GM21723 (cell line): ENCODE measurements at regions not wholly inside any gene's neighbourhood (a gene's known extent, or its start where the extent isn't known, plus 50 kb on each side); places are given as distances from the start of the nearest gene placed in this dataset.

ENCODE experiments used
- ATAC-seq: cut with Tn5 transposase; IDR thresholded peaks from one replicate; pipeline ENCODE4 v1.9.1; 2021; ENCODE audit warnings: mild to moderate bottlenecking, moderate library complexity; ENCODE audit not compliant: unreplicated experiment

DNA sequence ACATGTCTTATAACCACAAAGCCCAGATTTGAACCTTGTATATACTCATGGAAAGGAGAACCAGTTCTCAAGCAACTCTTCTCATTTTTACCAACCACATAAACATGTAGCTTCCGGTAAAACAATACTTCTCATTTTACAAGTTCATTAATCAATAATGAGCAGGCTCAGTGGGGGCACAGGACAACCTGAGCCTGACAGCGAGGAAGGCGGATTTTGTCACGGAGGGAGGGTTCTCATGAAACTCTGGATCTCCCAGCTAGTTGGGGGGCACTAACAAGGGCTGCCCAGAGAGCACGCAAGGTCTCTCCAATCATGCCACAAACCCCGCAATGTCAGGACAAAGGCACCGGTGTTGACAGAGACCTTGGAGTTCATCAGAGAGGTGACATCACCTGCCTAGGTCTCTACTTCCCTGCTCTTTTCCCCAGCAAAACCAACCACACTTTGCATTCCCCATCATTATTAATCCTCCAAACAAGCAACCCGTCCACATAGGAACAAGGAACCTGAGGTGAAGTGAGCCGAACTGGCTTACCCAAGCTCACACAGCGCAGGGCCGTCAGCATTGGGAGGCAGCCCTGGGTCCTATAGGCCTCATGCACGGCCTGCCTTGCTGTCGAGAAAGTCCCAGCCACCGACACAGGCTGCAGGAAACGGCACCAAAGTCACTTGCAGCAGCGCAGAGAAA lies 192.1 kb upstream of the KLF14 start:
- ATAC-seq = no peak

DNA sequence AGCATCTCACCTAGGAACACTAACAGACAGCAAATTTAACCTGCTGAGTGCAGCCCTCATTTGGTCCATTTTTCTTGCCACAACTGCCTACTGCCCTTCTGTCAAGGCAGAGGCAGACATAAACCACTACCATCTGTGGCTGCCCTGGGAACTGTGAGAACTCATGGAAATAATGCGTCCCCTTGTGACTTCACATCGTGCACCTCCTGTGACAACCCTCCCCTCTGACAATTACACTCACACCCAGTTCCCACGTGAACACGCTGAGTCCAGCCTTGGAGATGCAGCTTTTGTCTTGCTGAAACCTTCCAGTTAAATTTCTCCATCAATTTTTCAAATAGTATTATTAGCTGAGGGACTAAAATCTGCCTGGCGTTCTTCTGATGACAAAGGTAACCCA lies 193.1 kb upstream of the KLF14 start:
- ATAC-seq = no peak

DNA sequence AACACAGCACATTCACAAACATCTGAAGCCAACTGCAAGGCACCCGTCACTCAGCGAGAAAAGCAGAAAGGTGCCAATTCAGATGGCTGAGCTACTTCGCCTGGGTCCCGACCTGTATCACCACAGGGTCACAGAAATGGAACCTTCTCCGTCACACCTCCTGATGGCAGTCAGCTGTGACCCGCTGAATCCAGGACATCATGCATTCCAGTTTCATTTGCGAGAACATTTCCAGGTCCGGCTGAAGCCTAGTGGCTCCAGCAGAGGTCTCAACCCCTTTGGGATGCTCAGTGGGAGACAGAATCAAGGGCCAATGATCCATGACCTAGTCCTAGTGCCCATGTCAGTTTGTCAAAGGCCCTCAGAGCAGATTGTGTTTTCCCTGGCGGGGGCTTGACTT lies 193.6 kb upstream of the KLF14 start:
- no peak for ATAC-seq

DNA sequence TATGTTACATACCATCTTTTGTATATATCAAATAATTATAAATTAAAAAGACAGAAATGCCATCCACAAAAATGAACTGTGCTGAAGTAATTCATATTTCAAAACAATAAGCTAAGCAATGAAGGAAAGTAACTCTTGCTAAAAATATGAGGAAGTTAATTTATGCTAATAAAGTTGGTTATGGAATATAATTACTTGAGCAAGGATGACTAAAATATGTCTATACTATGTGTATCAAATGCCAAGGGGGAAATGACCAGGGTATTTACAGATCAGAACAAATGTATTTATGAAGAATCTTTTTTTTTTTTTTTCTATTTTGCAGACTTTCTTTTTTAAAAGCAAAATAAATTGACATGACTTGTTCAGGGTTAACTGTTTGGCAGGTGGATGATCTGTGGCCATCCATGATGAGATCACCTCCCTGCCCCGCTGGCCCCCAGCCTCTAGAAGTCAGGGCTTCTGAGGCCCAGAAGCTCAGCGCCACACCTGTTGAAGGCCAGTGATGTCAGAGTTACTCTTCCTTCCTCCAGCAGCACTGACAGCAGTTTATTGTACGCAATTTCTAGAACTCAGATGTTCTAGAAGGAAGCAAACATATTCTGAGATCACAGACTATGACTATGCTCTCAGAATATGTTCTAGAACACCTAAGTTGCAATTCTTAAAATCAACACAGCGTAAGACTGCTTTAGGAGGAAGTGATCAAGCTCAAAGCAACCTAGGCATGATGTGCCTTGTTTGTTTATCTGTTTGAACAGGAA lies 196.1 kb upstream of the KLF14 start:
- ATAC-seq = no peak

DNA sequence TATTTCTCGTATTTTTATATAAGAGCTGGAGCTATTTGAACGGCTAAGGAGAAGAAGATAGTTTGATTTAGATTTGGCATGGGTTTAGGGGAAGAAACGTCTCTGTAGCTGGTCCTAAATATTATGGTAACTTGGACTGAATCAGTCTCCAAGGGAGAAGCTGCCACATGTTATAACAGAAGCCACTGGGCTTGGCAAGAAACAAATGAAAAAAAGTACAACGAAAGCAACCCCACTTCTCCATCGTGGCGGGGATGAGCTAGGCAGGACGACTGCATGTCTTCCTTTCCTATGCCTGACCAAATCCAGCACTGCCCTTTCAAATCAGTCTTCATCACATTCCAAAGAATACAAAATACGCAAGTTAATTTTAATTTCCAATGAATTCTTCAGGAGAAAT lies 196.7 kb upstream of the KLF14 start:
- ATAC-seq = no peak

DNA sequence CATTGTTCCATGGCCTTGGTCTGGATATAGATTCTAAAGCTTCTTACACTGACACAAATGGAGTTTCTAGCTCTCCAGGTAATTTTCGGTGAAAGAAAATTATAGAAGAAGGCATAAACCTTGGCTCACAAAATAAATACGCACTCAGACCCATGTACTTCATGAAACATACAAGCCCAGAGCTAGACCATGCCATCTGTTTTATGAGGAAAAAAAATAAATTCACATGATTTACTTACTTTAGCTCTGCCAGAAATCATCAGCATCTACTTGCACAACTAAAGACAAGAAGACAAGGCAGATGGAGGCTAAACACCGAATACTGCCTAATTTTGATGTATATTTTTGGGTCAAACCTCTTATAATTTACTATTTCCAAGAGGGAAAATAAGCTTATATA lies 197.4 kb upstream of the KLF14 start:
- no peak for ATAC-seq

DNA sequence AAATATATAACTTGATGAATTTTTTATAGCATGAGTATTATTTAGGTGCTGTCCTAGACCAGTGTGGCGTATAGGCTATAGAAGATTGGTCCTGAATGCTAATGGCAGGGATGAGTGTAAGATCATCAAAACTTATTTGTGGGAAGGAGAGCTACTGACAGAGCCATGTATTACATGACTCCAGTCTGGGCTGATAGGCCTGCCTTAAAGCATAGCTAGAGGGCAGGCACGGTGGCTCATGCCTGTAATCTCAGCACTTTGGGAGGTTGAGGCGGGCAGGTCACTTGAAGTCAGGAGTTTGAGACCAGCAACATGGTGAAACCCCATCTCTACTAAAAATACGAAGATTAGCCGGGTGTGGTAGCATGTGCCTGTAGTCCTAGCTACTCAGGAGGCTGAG lies 198.1 kb upstream of the KLF14 start:
- no peak for ATAC-seq

DNA sequence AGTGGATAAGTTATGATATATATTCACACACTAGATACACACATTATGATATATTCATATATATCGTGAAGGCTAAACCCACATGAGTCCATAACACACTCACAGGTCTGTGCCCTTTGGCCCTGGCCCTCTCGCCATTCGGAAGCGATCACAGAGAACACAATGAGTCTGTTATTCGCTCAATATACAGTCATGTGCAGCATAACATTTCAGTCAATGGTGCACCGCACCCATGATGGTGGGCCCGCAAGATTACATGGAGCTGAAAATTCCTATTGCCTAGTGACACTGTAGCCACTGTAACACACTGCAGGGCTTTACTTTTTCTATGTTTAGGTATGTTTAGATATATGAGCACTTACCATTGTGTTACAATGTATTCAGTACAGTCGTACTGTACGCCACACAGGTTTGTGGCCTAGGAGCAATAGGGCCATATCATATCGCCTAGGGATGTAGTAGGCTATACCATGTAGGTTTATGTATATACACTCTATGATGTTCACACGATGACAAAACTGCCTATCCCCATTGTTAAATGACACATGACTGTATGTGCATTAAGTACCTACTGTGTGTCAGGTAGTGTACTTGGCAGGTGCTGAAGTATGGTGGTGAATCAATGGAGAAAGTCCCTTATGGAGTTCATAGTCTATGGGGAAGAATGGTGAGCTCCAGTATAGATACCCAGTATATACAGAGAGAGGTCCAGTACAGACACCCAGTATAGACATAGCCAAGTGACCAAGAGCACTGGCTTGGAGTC lies 198.8 kb upstream of the KLF14 start:
- no peak for ATAC-seq

DNA sequence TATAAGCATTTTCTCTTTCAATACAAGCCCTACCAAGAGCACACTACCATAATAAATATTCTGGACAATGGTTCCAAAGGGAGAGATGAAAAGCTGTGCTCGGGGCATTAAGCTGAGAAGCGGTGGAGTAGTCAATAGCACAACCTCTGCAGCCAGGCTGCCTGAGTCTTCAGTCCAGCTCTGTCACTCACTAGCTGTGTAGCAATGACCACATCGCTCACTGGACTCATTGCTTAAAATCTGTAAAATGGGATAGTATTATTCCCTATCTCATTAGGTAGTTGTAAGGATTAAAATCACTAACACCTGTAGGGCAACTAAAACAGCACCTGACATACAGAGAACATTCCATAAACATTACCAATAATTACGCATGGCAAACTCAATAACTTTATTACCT lies 199.9 kb upstream of the KLF14 start:
- ATAC-seq = no peak

DNA sequence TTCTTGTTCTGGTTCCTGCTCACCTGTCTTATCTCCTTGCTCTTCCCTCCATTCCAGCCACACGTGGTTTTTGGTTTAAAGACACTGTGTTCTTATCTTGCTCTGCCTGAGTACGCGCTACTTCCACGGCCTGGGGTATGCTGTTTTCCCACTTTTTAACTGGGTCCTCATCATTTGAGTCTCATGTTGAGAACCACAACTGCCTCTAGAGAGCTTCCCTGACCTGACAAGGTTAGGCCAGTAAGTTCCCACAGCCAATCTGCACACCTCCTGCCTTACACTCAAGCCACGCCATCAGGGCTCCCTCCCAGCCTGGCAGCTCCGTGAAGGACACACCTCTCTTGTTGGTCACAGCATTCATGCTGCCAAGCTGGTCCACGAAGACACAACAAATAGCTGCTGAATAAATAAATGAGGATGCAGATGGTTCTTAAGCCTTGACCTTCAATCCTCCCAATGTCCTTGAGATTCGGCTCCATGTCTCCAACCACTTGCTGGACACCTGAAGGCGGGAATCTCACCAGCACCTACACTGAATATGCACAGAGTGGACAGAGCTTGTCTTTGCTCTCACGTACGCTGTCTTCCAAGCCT lies 201.7 kb upstream of the KLF14 start:
- ATAC-seq = no peak

DNA sequence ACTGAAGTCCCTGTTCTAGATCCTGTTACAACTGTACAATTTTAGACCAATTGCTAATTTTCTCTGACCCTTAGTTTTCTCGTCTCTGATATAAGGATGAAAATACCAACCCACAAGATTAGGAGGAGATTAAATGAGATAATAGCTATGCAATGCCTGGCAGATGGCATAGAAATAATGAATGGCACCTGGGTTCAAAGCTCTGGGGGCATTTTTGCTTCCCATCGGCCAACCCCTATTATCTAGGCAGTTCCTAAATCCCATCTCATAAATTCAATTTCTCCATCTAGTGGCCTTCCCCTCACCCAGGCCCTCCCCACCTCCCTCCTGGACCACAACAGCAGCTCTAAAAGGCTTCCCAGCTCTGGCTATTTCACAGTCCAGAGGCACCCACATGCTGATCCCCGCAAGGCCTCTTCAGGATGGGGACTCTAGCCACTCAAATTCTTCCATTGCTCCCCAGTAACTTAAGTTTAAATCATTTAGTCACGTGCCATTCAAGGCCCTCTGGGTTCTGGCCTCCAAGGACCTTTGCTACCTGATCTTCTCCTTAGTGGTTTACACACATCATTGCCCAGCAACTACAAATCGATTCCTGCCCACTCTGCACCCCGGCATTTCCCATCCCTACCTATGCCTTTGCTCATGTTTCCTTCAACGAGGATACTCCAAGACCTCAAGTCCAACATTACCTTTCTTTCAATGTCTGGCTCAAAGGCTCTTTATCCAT lies 202.4 kb upstream of the KLF14 start:
- no peak for ATAC-seq

DNA sequence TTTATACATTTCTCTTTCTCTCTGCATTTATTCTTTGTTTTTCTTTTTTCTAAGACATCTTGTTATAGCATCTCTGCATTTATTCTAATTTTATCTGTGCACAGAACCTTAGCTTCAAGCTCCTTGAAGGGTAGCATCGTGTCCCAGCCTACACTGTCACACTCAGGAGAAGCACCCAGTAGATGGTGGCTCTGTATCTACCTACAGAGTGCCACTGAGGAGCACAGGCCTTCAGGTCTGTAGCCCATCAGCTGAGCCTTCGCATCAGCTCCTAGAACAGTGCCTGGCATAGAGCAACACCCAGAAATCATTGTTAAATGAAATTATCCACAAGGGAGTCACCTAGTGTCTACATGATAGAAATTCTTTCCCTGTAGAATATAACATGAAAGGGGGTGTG lies 203.0 kb upstream of the KLF14 start:
- no peak for ATAC-seq

DNA sequence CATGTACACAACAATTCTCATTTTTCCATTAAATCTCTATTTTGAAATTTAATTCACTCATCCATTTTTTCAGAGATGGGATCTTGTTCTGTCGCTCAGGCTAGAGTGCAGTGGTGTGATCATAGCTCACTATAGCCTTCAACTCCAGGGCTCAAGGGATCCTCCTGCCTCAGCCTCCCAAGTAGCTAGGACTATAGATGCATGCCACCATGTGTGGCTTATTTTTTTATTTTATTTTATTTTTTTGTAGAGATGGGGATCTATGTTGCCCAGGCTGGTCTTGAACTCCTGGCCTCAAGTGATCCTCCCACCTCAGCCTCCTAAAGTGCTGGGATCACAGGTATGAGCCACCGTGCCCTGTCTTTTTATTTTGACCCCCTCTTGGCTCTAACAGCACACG lies 203.8 kb upstream of the KLF14 start:
- ATAC-seq = no peak

DNA sequence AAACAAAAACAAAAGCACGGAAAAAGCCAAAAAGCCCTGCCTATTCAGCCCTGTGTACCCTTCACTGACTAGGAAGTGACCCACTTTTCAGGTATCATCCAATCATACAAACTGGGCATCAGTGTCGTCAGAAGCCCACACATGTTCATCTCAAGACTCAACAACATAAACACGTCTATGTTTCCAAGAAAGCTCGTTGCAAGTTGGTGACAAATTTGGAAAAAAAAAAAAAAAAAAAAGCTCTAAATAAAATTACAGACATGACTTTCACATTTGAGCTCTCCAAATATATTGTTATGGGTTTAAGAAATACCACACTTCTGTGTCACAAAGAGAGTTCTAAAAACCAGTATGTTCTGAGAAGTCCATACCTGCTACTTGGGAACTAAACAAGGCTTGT lies 204.7 kb upstream of the KLF14 start:
- no peak for ATAC-seq

DNA sequence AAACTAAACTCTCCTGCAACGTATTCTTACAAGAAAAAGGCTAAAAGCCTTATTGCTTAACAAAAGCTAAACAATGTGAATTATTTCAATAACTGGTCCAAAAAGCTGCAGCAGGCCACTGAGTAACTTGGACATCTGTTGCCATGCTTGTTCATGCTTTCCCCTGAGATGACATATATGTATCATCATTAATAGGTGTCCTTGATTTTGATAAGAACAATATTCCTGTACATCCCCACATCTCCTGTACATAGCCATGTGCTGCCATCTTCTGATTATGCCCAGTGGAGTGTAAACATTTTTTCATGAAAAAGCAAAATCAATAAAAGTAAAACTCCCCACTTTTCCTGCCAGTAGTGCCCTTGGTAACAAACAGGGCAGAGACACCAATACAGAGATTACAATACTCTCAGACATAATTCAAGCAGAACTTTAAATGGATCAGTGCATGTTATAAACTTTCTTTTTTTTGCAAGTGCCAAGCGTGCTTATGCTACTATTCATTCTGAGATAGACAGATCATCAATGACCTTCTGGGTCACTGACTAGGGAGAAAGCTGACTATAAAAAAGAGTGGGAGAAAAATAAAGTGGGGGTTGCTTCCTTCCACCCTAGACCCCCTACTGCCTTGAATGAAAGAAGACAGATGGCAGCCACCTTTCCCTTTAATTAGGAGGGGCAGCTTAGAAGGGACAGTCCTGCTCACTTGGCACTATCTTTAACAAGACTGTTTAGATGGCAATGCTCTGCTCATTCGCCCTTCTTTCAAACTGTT lies 205.5 kb upstream of the KLF14 start:
- ATAC-seq = no peak

DNA sequence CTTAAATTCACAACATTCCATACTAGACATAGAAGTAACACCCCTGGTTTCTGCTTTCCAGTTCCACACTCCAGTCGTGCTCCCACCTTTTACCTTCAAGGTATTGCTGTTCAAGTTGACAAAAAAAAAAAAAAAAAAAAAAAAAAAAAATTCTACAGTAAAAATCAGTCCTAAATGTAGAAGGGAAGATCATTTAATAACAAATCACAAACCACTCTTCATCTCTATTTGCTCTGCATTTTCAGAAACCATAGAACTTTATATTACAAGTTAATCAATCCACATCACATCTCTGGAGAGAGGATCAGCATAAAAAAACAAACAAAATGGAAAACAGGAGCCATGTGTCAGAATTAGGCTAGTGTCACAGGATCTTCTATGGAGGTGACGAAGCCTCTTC lies 206.3 kb upstream of the KLF14 start:
- no peak for ATAC-seq

DNA sequence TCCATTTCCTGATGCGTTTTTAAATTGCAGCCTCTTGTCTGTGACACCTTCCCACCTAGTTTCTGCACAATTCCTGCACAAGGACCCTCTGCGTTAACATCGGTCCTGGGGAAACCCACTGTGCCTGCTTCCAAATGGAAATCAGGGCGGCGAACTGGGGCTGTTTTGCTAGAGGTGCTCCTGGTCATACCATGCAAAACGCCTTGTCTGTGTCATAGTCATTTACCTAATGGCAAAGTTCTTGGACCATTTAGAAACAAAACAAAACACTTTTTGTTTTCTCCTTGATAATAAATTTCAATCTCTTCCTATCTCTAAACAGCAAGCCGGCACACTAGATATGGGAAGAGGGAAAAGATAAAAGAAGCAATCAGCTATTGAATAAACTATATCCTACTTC lies 206.9 kb upstream of the KLF14 start:
- no peak for ATAC-seq

DNA sequence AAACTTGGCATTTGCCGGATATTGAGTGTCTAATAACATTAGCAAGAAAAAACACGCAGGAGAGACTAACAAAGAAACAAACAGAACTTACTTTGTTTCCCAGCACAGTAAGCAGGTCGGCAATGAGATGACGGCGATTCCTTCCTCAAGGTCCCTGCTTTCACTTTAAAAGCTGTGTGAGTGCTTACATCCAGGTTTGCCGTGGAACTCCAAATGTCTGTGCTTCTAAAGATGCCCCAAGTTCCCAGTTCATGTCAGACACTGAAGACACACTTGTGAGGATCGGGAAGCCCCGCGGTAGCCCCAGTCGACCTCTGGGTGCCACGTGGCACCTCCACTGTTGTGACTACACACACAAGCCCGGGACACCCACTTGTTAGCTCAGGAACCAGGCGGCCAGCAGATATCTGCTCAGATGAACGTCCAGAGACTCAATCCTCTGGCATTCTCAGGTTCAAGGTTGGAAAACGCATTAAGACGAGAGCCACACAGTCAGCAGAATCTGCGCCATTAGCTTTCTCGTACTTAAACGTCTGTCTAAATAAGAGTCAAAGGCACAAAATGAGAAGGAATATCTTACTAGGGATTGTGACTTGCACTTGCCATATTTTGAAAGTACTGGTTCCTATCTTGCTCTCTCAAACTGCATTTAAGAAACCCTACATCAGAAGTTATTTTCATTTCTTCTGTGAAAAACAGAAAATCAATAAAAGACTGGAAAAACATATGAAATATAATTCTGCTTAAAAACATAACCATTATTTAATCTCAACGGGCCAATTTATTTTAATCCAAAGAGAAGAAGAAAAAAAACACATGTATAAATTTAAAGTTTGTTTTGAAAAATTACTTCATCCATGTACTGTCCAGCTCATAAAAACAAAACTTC lies 207.6 kb upstream of the KLF14 start:
- no peak for ATAC-seq
